ENCODE measurements at regions not wholly inside any gene's neighbourhood (a gene's known extent, or its start where the extent isn't known, plus 50 kb on each side); places are given as distances from the start of the nearest gene placed in this dataset.
A peak's percentile ranks its signal among the peaks of the same experiment; 100 is the strongest.

GRCh38 chr17:77907497-77908461 lies 50.7 kb upstream of the TNRC6C start:
- H3K9ac ChIP-seq (replicated peaks in 1 of 4; ENCODE audit: extremely low read depth in 1 of 4, low read depth in 3 of 4, low read length in 3 of 4), result no peak overlapping the region
- no peak overlapping the region for H3K27ac ChIP-seq (ENCODE audit: low read depth, low read length)
- peaks cover 0 to 8% (median under 1%) of the 10 kb centered on the region in 4 experiments; a peak in 3 of 7 replicates for H3K4me1 ChIP-seq (replicated peaks in 1 of 4; ENCODE audit: control insufficient read depth in 3 of 4, insufficient read depth in 4 of 4, low read length in 3 of 4)
- H2AFZ ChIP-seq (ENCODE audit: low read length), result no peak overlapping the region
- no peaks in the 10 kb centered on the region for H4K20me1 ChIP-seq (replicated peaks in 1 of 2; ENCODE audit: control insufficient read depth in 1 of 2, insufficient read depth in 2 of 2, low read length in 2 of 2)
- H3K27me3 ChIP-seq (replicated peaks in 1 of 4; ENCODE audit: control insufficient read depth in 3 of 4, extremely low read depth in 1 of 4, insufficient read depth in 3 of 4, low read length in 3 of 4), result 0 out of 7 replicates have a peak, but pooled peaks cover 0 to 2% (median 0%) of the 10 kb centered on the region in 4 experiments
- FAIRE-seq, result no peak
- TF ChIP-seq EP300 (IDR thresholded peaks at IDR 0.05; ENCODE audit: borderline replicate concordance in 1 of 2, low read depth in 2 of 2, low read length in 2 of 2) (no peak), SIRT6 (IDR thresholded peaks at IDR 0.05; ENCODE audit: low read length) (no peak), BRCA1 (IDR thresholded peaks at IDR 0.05; ENCODE audit: low read depth, low read length) (no peak), MAFK (IDR thresholded peaks at IDR 0.05; ENCODE audit: low read depth, low read length) (no peak), BCL11A (IDR thresholded peaks at IDR 0.05; ENCODE audit: low read depth in 2 of 2, low read length in 2 of 2) (no peak), EGR1 (IDR thresholded peaks at IDR 0.05; ENCODE audit: borderline replicate concordance, low read depth, low read length) (no peak), SP1 (IDR thresholded peaks at IDR 0.05; ENCODE audit: low read depth, low read length) (no peak), ZNF274 (IDR thresholded peaks at IDR 0.05; ENCODE audit: borderline replicate concordance, extremely low read depth, low read length) (no peak)
- H3K79me1 ChIP-seq (ENCODE audit: low read depth, low read length), result no peaks in the 10 kb centered on the region
- H4K91ac ChIP-seq (replicated peaks; ENCODE audit: insufficient read length, low read length), result no peak overlapping the region
- H2BK12ac ChIP-seq (ENCODE audit: low read depth, low read length), result 0 out of 2 replicates have a peak overlapping the region, but pooled peaks have one; percentile 50
- no peak overlapping the region for H3K4ac ChIP-seq (replicated peaks; ENCODE audit: insufficient read length, low read depth, low read length)
- peak overlapping the region; percentile 44; the same call in 1 of the 2 replicates for H2BK5ac ChIP-seq (ENCODE audit: low read depth, low read length)
- WGBS, 2 experiments (ENCODE audit: extremely low coverage in 1 of 2, insufficient coverage in 1 of 2, insufficient read length in 1 of 2, insufficient replicate concordance in 2 of 2, low coverage in 1 of 2, low lambda C conversion rate in 2 of 2, missing lambda C conversion rate in 1 of 2), result 82% methylated on average over 23 of the region's 23 CpGs; no CpG with 5 or more reads in 1 of the 2 experiments
- no peak overlapping the region for H3K4me3 ChIP-seq (ENCODE audit: extremely low read depth in 1 of 4, insufficient read depth in 2 of 4, low read depth in 3 of 4, low read length in 4 of 4)
- H3K36me3 ChIP-seq (ENCODE audit: control insufficient read depth in 2 of 4, insufficient read depth in 4 of 4, low read length in 3 of 4), result no peaks in the 10 kb centered on the region
- H3K18ac ChIP-seq (ENCODE audit: extremely low read depth, low read length), result no peak overlapping the region
- H3K23ac ChIP-seq (ENCODE audit: insufficient read length), result no peak overlapping the region
- CTCF ChIA-PET (ENCODE audit: partially characterized antibody), result interaction anchor here (0.6 to 4.0 kb wide), 8 partner anchors 9 to 379 kb away, joined by 3 to 21 read pairs (median 3); no protein-coding TSS in a partner anchor
- 0 out of 2 replicates have a peak overlapping the region, but pooled peaks have one; percentile 13 for H2AK5ac ChIP-seq (ENCODE audit: low read depth, low read length)
- H3K79me2 ChIP-seq (ENCODE audit: control insufficient read depth in 1 of 2, insufficient read depth in 2 of 2, low read length in 2 of 2), result no peaks in the 10 kb centered on the region
- no peaks in the 10 kb centered on the region for H3K9me3 ChIP-seq (ENCODE audit: insufficient read depth in 2 of 2, low read depth in 1 of 2, low read length in 1 of 2)
- no peak overlapping the region for H2BK20ac ChIP-seq (ENCODE audit: low read length)
- peak overlapping the region; percentile 14; the same call in 1 of the 2 replicates for H4K8ac ChIP-seq (ENCODE audit: extremely low read depth, insufficient read depth, low read length)
- no peak overlapping the region for H2BK120ac ChIP-seq (replicated peaks; ENCODE audit: low read depth, low read length)
- peaks cover 1% of the 10 kb centered on the region; the same call in 1 of the 2 replicates for H3K23me2 ChIP-seq (ENCODE audit: low read depth, low read length)
- no peak for DNase-seq (ENCODE audit: low read depth in 1 of 2, low spot score in 2 of 2)
- H4K5ac ChIP-seq (ENCODE audit: insufficient read length, low read depth, low read length), result no peak overlapping the region
- peak overlapping the region; percentile 40; the same call in 1 of the 2 replicates for H2BK15ac ChIP-seq (ENCODE audit: low read length)
- POLR2A ChIA-PET (ENCODE audit: partially characterized antibody), result interaction anchor here (0.7 to 1.6 kb wide), 6 partner anchors 20 to 106 kb away, joined by 3 to 6 read pairs (median 3); partner anchors contain the start of gene TNRC6C
- no peak overlapping the region for H3K4me2 ChIP-seq (ENCODE audit: insufficient read depth in 1 of 2, low read depth in 2 of 2, low read length in 2 of 2)
- H3K56ac ChIP-seq (replicated peaks; ENCODE audit: insufficient read length, low read depth, low read length), result no peak overlapping the region
- peak overlapping the region; percentile 48 for H3K14ac ChIP-seq (ENCODE audit: insufficient read length)
